DMS79 treated with DMSO at 0.1 percent for 48 hours (cell line): ENCODE measurements at regions not wholly inside any gene's neighbourhood (a gene's known extent, or its start where the extent isn't known, plus 50 kb on each side); places are given as distances from the start of the nearest gene placed in this dataset.
"Not testable (repeated sequence)": the region's sequence is repeated elsewhere in the genome, so short reads cannot be mapped to it uniquely, and the experiment has no call there.

Experiments used
- DNase-seq: peaks from one replicate; lab custom pipeline; 2025; lab: John Stamatoyannopoulos, UW

DNA sequence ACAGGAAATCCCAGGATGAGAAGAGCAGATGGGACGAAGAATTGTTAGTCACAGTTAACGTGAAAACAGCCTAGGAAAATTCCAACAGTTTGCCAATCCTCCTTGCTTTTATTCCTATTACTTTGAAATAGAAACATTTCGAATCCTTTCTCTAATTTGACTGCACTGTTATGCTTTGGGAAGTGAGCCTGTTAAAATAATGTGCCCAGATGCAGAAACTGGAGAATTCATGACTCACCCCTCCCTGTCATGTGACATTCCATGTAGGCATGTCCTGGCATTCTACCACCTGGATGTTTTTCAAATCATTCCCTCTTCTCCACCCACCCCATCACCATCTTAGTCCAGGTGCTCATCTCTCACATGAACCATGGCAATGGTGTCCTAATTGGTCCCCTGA is 107.3 kb downstream of the MINAR1 start:
- DNase-seq = no peak

DNA sequence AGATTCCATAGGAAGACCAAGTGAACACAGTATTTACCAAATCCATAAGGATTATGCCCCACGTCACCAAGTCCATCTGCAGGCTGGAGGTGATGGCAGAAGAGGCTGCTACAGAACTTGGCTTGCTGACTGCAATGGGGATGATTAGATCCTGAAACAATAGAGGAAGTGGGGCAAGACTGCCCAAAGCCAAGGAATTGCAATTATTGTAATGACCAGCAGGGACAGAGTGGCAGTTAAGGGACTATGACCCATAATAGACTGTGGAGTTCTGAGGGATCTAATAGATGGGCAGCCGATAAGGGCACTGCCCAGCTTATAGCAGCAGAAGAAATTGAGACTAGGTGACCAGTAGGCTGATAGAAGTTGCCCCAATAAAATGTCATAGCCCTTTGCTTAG is 108.4 kb downstream of the MINAR1 start:
- no peak for DNase-seq

DNA sequence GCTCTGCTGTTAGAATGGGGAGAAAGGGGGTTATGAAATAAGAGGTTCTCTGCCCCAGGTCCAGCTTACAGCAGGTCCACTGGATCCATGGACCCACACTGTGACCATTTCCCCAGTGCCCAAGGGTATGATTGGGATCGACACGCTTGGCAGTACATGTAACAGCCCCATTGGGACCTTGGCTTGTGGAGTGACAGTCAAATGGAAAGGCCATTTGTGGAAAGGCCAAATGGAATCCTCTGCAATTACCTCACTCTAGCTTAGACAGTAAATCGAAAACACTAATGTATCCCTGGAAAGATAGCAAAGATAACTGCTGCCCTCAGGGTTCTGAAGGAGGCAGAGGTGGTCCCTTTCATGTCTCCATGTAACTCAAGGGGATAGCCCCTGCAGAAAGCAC is 109.1 kb downstream of the MINAR1 start:
- no peak for DNase-seq

DNA sequence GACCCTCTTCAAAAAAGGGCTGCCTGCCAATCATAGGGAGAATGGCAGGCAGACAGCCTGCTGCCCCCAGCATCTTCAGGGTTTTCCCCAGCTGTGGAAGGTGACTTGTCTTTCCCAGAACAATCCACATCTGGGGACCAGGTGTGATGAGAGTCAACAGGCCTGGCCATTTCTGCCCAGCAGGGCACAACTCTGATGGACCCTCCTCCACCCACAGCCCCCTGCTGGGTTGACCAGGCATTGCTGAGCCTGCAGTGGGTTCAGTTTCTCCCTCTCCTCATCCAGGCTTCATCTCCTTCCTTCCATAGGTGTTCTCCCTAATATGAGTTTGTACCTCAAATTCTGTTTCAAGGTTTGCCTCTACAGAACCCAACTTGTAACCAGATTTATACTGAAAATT is 111.0 kb downstream of the MINAR1 start:
- DNase-seq = no peak

DNA sequence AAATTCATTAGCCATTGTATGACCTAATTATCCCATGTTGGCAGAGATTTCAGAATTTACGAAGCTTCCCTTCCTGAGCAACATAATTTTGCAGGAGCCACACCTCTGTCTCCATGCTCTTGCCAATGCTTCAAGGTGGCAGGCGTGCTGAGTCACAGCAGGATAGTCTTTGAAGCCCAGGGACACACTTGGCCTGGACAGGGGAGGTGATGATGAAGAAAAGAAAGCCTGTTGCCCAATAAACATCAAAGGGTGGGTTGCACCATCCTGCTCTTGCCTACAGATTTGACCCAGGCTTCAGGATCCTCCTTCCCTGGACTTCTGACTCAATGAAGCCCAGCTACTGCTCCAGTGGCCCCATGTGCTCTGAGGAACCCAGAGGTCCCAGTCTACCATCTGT is 117.1 kb downstream of the MINAR1 start:
- no peak for DNase-seq

DNA sequence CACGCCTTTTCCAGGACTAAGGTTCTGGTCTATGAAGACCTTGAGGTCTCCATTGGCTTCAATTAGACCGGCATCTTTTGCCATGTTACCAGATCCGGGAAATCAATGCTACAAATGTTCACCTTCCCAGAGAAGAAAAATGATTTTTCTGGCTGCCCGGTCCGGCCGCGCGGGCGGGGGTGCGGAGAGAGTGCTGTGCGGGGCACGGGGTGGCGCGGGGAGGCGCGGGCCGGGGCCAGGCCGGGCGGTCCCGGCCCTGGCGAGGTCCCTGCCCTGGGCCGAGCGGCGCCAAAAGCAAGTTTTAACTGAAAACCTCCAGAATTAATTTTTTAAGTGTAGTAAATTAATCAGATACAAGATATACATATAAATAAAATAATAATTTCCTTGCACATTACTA is 128.2 kb downstream of the MINAR1 start:
- DNase-seq = no peak

DNA sequence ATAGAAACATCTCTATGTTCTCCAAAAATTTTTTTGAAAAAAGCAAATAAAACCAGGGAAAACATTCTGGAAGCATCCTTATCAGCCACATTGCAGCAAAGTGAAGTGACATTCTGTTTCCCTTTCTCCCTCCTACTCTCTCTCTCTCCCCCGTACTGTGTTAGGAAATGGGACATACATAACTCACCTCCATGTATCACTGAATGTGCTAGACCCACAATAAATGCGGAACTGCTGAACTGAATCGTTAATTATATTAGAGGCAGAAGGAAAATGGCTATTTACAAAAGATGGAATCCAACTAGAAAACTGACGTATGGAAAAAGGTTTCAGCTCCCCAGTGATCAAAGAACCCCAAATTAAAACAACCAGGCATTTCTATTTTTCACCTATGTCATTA is 129.8 kb downstream of the MINAR1 start:
- no peak for DNase-seq

DNA sequence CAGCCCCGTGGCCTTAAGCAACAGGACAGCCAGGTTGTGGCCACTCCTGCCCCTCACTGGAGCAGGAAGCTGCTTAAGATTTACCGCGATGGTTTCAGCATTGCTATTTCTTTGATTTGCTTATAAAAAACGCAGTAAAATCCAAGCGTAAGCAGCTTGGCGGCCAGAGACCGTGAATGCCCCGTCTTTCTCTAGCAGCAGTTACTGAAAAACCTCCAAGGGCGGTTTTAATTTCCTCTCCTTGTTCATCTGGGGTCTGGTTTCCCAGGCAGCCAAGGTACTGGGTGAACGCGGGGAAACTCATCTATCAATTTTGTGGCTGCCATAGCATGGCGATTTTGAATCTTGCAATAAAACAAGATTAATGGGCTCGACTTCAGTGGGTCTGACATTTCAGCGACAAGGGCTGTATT is 130.3 kb downstream of the MINAR1 start:
- DNase-seq = no peak

DNA sequence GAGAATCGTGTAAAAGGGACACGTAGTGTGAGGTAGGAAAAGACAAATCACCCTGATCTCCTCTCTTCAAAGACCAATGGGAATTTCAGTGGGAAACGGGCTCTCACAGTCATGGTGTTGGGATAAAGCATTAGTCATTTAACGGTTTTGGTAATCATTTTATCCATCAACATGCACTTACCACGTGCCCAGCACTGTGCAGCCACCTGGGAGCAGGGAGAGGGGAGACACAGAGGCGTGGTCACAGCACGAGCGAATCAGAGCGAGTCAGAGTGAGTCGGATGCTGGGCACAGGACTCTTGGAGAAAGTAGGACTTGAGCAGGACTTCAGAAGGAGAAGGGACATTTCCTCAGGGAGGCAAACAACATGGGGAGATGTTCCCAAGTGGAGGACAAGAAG is 130.8 kb downstream of the MINAR1 start:
- no peak for DNase-seq

DNA sequence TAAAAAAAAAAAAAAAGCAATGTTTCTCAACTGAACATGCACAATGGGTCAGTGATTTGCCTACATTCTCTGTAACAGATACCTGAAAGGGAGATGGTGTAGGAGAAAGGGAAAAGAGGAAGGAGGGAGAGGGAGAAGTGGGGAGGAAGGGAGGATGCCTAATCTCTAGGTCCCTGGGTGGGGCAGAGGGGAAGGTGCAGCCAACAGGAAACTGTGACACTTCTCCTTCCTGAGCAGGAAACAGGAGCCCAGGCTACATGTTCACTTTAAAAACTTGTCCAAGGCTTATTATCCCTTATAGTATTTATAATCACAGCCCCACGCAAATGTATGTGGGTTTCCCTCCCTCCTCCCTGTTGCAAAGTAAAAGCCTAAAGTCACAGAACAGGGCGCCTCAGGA is 137.9 kb downstream of the MINAR1 start:
- DNase-seq = no peak

DNA sequence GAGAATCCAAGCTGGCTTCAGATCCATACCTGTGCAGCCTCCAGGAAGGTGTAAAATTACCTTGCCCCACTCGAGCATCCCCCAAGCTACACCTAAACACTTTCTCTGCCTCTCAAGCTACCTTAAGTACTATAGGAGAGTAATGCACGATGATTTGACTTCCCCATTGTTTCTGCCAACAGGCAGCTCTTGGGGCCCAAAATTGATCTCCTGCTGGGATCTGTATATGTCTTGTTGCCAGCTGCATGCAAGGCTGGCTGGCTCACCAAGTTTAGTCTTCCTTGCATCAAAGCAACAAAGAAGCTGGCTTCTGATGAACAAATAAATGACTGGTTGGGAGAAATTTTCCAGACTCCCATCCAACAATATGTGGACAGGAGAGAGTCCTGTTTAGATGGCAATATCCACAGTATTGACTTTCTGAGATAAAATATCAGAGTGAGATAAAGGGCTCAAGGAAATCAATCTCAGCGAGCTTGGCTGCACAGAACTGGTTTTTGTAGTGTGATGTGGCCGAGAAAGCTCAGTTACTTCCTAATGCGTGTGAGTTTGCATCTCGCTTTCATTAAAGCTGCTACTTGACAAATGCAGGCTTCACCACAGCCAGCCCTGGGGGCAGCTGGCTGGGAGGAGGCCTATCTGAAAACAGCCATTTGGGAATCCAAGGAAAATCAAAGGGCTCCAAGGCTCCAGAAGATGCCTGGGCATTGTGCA is 140.7 kb downstream of the MINAR1 start:
- DNase-seq = peak; percentile 71

DNA sequence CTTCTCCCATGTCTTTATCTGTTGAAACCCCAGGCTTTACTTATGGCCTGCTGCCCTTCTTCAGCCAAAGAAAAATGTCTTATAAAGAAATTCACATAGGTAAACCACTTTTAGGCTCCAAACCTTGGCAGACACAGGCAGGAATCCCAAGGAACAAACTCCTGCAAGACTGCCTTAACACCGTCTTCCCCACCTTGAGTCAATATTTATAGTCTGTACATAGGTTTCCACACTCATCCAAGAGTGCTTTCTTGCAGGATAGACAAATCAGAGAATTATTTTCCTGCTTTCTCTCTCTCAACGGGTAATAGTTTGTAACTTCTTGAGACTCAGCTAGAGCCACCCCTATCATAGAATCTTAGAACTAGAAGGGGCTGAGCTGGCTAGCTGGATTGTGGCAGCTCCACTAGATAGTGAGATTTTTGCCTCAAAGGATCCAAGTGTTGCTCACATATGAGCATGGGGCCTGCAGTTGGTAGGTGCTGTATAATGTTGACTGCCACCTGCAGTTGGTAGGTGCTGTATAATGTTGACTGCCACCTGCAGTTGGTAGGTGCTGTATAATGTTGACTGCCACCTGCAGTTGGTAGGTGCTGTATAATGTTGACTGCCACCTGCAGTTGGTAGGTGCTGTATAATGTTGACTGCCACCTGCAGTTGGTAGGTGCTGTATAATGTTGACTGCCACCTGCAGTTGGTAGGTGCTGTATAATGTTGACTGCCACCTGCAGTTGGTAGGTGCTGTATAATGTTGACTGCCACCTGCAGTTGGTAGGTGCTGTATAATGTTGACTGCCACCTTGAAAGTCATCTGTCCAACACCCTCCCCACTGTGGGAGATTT is 142.5 kb downstream of the MINAR1 start:
- DNase-seq = not testable (repeated sequence)

DNA sequence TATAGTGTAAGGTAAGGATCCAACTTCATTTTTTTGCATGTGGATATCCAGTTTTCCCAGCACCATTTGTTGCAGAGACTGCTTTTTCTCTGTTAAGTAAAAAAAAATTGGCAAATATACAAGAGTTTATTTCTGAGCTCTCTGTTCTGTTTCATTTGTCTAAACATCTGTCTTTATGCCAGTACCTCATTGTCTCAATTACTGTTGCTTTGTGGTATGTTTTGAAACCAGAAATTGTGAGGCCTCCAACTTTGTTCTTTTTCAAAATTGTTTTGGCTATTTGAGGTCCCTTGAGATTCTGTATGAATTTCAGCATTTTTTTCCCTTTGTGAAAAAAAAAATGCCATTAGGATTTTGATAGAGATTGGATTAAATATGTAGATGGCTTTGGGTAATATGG is 150.5 kb downstream of the MINAR1 start:
- DNase-seq = no peak

DNA sequence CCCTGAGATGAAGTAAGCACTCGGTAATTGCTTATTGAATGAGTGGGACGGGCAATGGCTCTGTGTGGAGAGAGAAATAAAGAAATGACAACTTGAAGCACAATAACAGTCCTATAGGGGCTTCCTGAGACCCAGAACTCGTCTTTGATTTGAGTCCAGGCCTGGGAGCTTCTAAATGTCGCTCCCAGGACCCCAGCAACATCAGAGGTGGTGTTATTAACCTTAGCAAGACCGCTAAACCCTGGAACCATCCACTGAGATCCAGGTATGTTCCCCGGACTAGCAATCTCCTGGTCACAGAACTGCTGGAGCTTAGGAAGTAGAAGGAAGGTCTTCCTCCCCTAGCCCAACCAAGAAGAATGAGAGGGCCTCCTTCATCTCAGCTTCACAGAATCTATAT is 160.0 kb downstream of the MINAR1 start:
- no peak for DNase-seq

DNA sequence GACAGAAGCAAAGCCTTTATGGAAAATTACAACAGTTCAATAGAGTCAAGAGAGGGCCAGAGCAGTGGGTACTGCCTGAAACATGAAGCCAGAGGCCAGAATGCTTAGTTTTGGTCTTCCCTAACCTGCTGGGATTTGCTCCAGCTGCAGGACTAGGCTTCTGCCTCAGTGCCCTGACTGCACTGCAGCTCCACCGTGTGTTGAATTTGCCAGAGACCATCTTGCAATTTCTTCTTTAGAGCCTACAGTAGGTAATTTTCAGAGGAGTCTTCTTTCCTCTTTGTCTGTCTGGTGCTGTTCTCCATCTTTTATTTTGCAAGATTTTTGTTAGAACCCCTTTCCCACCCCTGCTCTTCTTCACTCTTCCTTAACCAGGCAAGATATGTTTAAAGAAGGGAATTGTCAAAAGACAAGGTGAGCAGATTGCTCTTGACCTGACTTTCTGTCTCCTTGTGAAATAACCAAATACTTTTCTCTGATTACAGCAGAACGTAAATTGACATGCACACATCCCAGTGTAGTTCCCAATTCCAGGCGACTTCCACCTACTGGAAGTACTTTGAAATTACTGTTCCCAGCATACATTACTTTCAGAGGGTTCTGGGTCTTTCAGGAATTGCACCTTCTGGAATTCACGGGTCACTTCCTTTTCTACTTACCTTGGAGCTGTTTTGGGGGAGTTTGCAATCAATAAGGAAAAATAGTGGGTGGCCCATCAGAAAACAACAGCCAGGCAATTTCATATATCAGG is 161.2 kb downstream of the MINAR1 start:
- DNase-seq = no peak

DNA sequence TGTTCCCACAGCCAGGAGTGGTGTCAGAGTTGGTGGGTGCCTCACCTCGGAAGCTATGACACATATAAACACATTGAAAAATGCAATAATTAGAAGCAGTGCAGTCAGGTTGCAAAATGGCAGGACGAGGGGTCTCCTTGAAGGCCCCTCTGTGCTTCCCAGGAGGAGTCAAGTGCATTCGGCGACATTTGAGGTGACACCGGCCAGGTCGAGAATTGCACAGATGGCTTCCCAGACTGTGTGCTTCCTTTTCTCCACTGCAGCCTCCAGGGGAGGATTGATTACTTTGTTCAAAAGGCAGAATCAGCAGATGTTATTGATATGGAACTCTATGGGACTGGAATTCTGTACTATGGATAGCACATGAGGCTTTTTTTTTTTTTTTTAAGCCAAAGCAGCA is 163.2 kb downstream of the MINAR1 start:
- no peak for DNase-seq

DNA sequence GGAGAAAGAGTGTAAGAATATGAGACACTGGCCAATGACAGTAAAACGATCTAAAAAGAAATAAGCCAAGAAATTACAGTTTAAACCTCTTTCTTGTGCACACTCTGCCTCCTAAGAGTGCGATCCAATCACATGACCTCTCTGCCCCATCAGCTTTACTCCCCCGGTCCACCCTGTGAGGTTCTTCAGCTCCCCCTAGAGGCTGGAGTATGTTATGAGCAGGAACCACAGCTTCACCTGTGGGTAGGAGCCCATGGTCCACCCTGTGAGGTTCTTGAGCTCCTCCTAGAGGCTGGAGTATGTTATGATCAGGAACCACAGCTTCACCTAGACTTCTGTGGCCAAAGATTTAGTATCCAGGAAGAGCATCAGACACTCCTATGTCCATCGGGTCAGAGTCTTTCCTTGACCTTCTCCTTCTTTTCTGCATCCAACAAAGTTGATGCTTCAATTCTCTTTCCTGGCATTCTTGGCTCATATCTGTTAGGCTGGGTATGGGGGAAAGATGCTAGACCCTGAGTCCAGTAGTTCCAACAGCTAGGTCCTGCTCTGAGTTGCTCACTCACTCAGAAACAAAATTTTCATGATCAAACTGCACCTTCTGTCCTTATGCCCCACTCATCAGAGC is 164.0 kb downstream of the MINAR1 start:
- peak; percentile 15 for DNase-seq

DNA sequence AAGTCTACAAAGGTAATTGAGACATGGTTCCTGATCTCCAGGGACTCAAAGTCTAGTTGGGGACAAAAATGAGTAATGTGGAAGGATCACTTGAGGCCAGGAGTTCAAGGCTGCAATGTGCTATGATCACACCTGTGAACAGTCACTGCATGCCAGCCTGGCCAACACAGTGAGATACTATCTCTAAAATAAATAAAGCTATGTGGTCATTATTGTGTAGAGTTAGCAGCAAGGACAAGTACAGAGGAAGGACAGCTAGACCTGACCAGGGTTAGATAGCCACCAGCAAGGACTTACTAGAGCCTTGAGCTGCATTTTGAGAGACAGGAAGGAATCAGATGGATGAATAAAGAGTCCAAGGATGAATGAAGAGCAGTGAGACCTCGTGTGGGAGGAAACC is 166.5 kb downstream of the MINAR1 start:
- no peak for DNase-seq

DNA sequence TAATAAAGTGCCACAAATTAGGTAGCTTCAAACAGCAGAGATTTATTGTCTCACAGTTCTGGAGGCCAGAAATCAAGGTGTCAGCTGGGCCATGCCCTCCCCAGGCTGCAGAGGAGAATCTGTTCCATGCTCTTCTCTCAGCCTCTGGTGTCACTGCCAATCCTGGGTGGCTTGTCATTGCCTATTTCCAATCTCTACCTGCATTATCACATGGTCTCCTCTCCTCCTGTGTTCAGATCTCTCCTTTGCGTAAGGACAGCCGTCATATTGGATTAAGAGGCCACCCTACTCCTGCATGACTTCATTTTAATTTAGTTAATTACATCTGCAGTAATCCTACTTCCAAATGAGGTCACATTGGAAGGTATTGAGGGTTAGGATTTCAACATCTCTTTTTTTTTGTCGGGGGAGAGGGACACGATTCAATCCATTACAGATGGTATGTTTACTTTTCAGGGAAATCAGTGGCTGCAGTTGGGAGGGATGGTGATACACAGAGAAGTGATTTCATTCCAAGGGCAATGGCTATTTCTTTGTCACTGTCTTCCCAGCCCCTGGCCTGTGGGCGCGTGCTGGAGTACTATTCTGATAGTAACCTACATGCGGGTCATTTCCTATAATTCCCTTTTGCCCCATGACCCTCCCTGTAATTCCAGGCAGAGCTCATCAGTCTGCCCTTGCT is 169.4 kb downstream of the MINAR1 start:
- DNase-seq = no peak

DNA sequence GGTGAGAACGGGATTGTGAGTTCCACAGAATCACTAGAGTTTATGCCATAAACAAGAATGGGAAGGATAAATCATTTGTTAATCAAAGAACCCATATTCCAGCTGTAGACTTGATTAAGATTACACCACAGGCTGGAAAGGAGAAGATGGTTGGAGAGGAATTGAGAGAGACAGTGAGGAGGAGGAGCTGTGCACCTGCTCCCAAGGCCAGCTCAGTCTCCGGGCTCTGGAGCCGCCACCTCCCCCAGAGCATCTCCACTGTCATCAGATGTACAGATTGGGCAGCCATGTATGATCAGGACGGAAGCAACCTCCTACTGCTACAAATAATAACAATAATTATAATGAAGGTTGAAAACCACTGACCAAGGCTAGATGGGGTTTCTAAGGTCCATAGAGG is 170.0 kb downstream of the MINAR1 start:
- DNase-seq = no peak

DNA sequence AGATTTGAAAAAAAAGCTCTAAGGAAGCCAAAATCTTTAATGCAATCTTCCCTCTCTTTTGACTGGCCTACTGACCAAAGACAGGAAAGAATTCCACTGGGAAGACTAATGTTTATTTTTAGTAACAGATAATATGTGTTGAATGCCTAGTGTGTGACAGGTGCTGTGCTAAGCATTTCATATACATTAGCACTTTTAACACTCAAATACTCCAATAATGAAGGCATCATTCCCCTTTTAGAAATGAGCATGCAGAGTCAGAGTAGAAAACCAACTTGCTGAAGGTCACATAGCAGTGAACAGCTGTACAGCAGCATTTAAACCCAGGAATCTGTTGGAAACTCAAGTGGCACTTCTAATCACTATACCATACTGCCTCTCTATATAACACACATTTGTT is 170.6 kb downstream of the MINAR1 start:
- DNase-seq = no peak

DNA sequence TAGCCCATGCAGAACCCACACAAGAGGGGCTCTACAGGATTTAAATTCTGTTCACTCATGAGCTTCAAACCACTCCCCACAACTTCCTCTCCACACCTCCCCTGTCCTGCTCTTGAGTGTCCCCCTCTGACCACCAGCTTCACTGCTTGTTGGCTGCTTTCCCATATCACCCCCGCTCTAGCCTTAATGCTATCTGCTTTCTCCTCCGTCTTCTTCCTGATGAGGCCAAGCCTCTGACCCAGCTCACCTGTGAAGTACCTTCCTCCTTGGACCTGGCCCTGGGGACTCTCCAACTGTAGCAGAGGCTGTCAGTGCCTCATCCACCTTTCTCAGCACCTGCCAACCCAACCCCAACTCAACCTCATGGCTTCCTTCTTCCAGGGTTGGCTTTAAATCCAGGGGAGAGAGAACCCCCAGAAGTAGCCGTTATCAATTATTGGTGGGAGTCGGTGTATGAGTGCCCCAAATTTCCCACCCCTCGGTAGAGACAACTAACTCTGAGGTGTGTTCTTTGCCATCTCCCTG is 174.8 kb downstream of the MINAR1 start:
- DNase-seq = no peak
